ENCODE measurements at regions not wholly inside any gene's neighbourhood (a gene's known extent, or its start where the extent isn't known, plus 50 kb on each side); places are given as distances from the start of the nearest gene placed in this dataset.

- DNase-seq (ENCODE audit: low spot score): peak; percentile 19
Measured at GRCh38 chr3:5304789-5305683, 117.5 kb downstream of the EDEM1 start.

- DNase-seq (ENCODE audit: low spot score): no peak
Measured at GRCh38 chr3:5305684-5305989, 118.1 kb downstream of the EDEM1 start.

GRCh38 chr3:5309171-5309570 lies 121.7 kb downstream of the EDEM1 start:
- no peak for DNase-seq (ENCODE audit: low spot score)

GRCh38 chr3:5309602-5310001 lies 122.1 kb downstream of the EDEM1 start:
- no peak for DNase-seq (ENCODE audit: low spot score)

- no peak for DNase-seq (ENCODE audit: low spot score)
Measured at GRCh38 chr3:5310509-5310908, 123.0 kb downstream of the EDEM1 start.

GRCh38 chr3:5312290-5312689 lies 124.8 kb downstream of the EDEM1 start:
- DNase-seq (ENCODE audit: low spot score): no peak

- DNase-seq (ENCODE audit: low spot score): no peak
Measured at GRCh38 chr3:5314897-5315296, 127.4 kb downstream of the EDEM1 start.

- no peak for DNase-seq (ENCODE audit: low spot score)
Measured at GRCh38 chr3:5317557-5317956, 130.1 kb downstream of the EDEM1 start.

GRCh38 chr3:5319454-5319853 lies 131.9 kb downstream of the EDEM1 start:
- no peak for DNase-seq (ENCODE audit: low spot score)

- no peak for DNase-seq (ENCODE audit: low spot score)
Measured at GRCh38 chr3:5321666-5322340, 134.3 kb downstream of the EDEM1 start.

GRCh38 chr3:5324780-5325179 lies 137.3 kb downstream of the EDEM1 start:
- no peak for DNase-seq (ENCODE audit: low spot score)

GRCh38 chr3:5330152-5330810 lies 142.8 kb downstream of the EDEM1 start:
- DNase-seq (ENCODE audit: low spot score): no peak

- no peak for DNase-seq (ENCODE audit: low spot score)
Measured at GRCh38 chr3:5331567-5332269, 144.2 kb downstream of the EDEM1 start.

- no peak for DNase-seq (ENCODE audit: low spot score)
Measured at GRCh38 chr3:5332270-5332956, 144.9 kb downstream of the EDEM1 start.

GRCh38 chr3:5339967-5340535 lies 152.5 kb downstream of the EDEM1 start:
- no peak for DNase-seq (ENCODE audit: low spot score)

- DNase-seq (ENCODE audit: low spot score): no peak
Measured at GRCh38 chr3:5341610-5342009, 154.1 kb downstream of the EDEM1 start.

- DNase-seq (ENCODE audit: low spot score): no peak
Measured at GRCh38 chr3:5343459-5343858, 156.0 kb downstream of the EDEM1 start.

GRCh38 chr3:5344707-5345106 lies 157.2 kb downstream of the EDEM1 start:
- DNase-seq (ENCODE audit: low spot score): no peak

- DNase-seq (ENCODE audit: low spot score): no peak
Measured at GRCh38 chr3:5347486-5347885, 160.0 kb downstream of the EDEM1 start.

GRCh38 chr3:5348229-5348902 lies 160.9 kb downstream of the EDEM1 start:
- no peak for DNase-seq (ENCODE audit: low spot score)

- no peak for DNase-seq (ENCODE audit: low spot score)
Measured at GRCh38 chr3:5349343-5349742, 161.8 kb downstream of the EDEM1 start.

All from CD4-positive, alpha-beta T cell treated with Interleukin-2 at 100 ng/mL for 4 hours (primary cell).